OCI-LY1 (cell line): ENCODE measurements at regions not wholly inside any gene's neighbourhood (a gene's known extent, or its start where the extent isn't known, plus 50 kb on each side); places are given as distances from the start of the nearest gene placed in this dataset.

Experiments used
- H2AFZ ChIP-seq: fragments of 200-600 bp; sonication (generic), shearing (Covaris generic); 2 replicates; pipeline ENCODE4 v1.6.0; 2014; ENCODE audit warnings: antibody characterized with exemption, mild to moderate bottlenecking, low read length
- H3F3A ChIP-seq: fragments of 200-600 bp; sonication (generic), shearing (Covaris generic); 2 replicates; pipeline ENCODE4 v1.6.0; 2014; ENCODE audit warnings: mild to moderate bottlenecking, antibody characterized with exemption, low read length, moderate library complexity; ENCODE audit not compliant: insufficient read depth
- H3K27ac ChIP-seq: fragments of 200-600 bp; sonication (generic); 2 replicates; pipeline ENCODE4 v1.5.1; 2014; ENCODE audit warnings: low read length, mixed run types, mild to moderate bottlenecking, low read depth; ENCODE audit not compliant: poor library complexity, severe bottlenecking
- H3K27me3 ChIP-seq: fragments of 200-600 bp; sonication (generic); 2 replicates; pipeline ENCODE4 v1.6.0; 2014; ENCODE audit warnings: antibody characterized with exemption, mild to moderate bottlenecking, low read length, moderate library complexity; ENCODE audit not compliant: insufficient read depth
- H3K36me3 ChIP-seq: fragments of 200-600 bp; sonication (generic); 2 replicates; pipeline ENCODE4 v1.6.1; 2014; ENCODE audit warnings: mild to moderate bottlenecking, antibody characterized with exemption, low read length, moderate library complexity, mixed read lengths; ENCODE audit not compliant: insufficient read depth
- H3K4me1 ChIP-seq: fragments of 200-600 bp; sonication (generic); 2 replicates; pipeline ENCODE4 v1.5.1; 2014; ENCODE audit warnings: mild to moderate bottlenecking, low read length, moderate library complexity; ENCODE audit not compliant: insufficient read depth, severe bottlenecking
- H3K4me2 ChIP-seq: fragments of 200-600 bp; sonication (generic), shearing (Covaris generic); 2 replicates; pipeline ENCODE4 v1.6.1; 2014; ENCODE audit warnings: low read length
- H3K4me3 ChIP-seq: fragments of 200-600 bp; sonication (generic); 2 replicates; pipeline ENCODE4 v1.5.1; 2014; ENCODE audit warnings: low read length, low read depth, mild to moderate bottlenecking, mixed read lengths; ENCODE audit not compliant: poor library complexity, severe bottlenecking
- H3K79me2 ChIP-seq: fragments of 200-600 bp; shearing (Covaris generic); 2 replicates; pipeline ENCODE4 v1.6.1; 2016; ENCODE audit warnings: mixed run types, low read length, mixed read lengths; ENCODE audit not compliant: insufficient read depth
- H3K9ac ChIP-seq: fragments of 200-600 bp; sonication (generic), shearing (Covaris generic); 2 replicates; pipeline ENCODE4 v1.6.1; 2014; ENCODE audit warnings: mild to moderate bottlenecking, low read length, mixed read lengths
- H3K9me2 ChIP-seq: fragments of 200-600 bp; sonication (generic), shearing (Covaris generic); 2 replicates; pipeline ENCODE4 v1.6.1; 2014; ENCODE audit warnings: low read depth, mild to moderate bottlenecking, low read length, mixed read lengths
- H3K9me3 ChIP-seq: fragments of 200-600 bp; shearing (Covaris generic); 2 replicates; pipeline ENCODE4 v1.6.1; 2014; ENCODE audit warnings: low read length, mixed read lengths
- H4K20me1 ChIP-seq: fragments of 200-600 bp; sonication (generic), shearing (Covaris generic); 2 replicates; pipeline ENCODE4 v1.6.0; 2016; ENCODE audit warnings: mild to moderate bottlenecking, low read length; ENCODE audit not compliant: insufficient read depth
- EZH2 ChIP-seq: fragments of 200-600 bp; sonication (generic), shearing (Covaris generic); IDR thresholded peaks from 2 replicates; pipeline ENCODE4 v1.8.0; 2017; ENCODE audit warnings: borderline replicate concordance, mixed run types, mild to moderate bottlenecking, antibody characterized with exemption, low read length, moderate library complexity, mixed read lengths
- TF ChIP-seq, protein P1 (sequence below): fragments of 200-600 bp; sonication (generic), shearing (Covaris generic); IDR thresholded peaks from 2 replicates; pipeline ENCODE4 v1.5.1; 2017; ENCODE audit warnings: mild to moderate bottlenecking, antibody characterized with exemption, low read length, moderate library complexity, mixed read lengths

DNA sequence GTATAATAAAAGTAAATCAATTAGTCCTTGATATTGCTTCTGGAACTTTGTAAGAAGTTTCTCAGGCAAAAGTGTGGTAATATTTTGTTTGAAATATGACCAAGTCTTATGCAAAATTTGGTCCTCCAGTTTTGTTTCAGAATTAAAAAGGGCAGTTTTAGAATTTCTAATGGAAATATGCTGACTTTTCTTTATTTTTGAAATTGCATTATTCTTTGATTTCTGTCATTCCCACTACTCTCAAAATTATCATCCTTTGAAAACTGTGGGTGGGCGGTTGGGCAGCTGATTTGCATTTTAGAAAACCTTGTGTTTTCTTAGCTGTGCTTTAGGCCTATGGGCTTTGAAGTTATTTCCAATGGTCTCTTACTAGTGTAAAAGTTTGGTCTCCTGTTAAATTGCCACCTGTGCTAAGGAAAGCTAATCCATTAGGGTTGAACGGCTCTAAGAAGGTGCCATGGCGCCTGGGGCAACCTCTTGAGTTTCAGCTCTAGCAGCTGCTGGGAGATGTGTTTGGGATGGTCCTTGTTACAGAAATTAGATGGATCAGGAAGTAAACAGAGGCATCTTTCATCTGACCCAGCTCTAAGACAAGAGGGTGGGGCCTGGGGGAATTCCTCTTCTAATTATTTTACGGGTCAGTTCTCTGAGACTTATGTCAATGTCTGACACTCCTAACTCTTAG, 880.8 kb upstream of the SLC35B3 start:
- no peak overlapping the region for H3K4me3 ChIP-seq
- no peak overlapping the region for H2AFZ ChIP-seq
- H3K9me3 ChIP-seq: no peaks in the 10 kb centered on the region
- no peak overlapping the region for H3K9ac ChIP-seq
- H3K27ac ChIP-seq: no peak overlapping the region
- no peak for TF ChIP-seq EZH2
- TF ChIP-seq, protein P1, sequence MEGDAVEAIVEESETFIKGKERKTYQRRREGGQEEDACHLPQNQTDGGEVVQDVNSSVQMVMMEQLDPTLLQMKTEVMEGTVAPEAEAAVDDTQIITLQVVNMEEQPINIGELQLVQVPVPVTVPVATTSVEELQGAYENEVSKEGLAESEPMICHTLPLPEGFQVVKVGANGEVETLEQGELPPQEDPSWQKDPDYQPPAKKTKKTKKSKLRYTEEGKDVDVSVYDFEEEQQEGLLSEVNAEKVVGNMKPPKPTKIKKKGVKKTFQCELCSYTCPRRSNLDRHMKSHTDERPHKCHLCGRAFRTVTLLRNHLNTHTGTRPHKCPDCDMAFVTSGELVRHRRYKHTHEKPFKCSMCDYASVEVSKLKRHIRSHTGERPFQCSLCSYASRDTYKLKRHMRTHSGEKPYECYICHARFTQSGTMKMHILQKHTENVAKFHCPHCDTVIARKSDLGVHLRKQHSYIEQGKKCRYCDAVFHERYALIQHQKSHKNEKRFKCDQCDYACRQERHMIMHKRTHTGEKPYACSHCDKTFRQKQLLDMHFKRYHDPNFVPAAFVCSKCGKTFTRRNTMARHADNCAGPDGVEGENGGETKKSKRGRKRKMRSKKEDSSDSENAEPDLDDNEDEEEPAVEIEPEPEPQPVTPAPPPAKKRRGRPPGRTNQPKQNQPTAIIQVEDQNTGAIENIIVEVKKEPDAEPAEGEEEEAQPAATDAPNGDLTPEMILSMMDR: no peak
- no peaks in the 10 kb centered on the region for H3K27me3 ChIP-seq
- no peaks in the 10 kb centered on the region for H3K36me3 ChIP-seq
- no peak overlapping the region for H3K4me2 ChIP-seq
- H3K79me2 ChIP-seq: no peaks in the 10 kb centered on the region
- H3K4me1 ChIP-seq: no peaks in the 10 kb centered on the region
- H3K9me2 ChIP-seq: no peaks in the 10 kb centered on the region
- H4K20me1 ChIP-seq: no peaks in the 10 kb centered on the region
- H3F3A ChIP-seq: no peaks in the 10 kb centered on the region

DNA sequence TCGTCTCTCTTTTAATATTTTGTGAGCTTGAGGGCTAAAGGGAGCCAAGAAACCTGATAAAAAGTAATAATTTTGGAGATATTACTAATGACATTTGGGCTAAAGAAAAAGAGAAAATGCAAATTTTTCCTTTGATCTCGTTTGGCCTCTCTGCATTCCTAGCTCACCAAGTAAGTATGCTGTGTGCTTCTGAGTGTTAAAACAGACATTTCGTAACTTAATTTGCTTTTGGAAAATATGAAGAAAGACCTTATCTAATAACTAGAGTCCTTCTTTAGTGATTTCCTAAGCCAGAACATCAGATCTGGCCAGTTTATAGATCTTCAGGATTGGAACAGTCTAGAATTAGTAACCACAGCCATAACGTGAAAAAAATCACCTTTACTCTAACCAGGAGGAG, 872.9 kb upstream of the SLC35B3 start:
- H4K20me1 ChIP-seq: no peaks in the 10 kb centered on the region
- H3K79me2 ChIP-seq: no peaks in the 10 kb centered on the region
- H3K4me1 ChIP-seq: no peaks in the 10 kb centered on the region
- no peak overlapping the region for H3K4me2 ChIP-seq
- TF ChIP-seq, protein P1: no peak
- TF ChIP-seq EZH2: no peak
- no peak overlapping the region for H3K4me3 ChIP-seq
- no peaks in the 10 kb centered on the region for H3F3A ChIP-seq
- H3K27ac ChIP-seq: no peak overlapping the region
- no peak overlapping the region for H3K9ac ChIP-seq
- no peaks in the 10 kb centered on the region for H3K9me2 ChIP-seq
- H2AFZ ChIP-seq: no peak overlapping the region
- no peaks in the 10 kb centered on the region for H3K27me3 ChIP-seq
- H3K9me3 ChIP-seq: no peaks in the 10 kb centered on the region
- no peaks in the 10 kb centered on the region for H3K36me3 ChIP-seq

DNA sequence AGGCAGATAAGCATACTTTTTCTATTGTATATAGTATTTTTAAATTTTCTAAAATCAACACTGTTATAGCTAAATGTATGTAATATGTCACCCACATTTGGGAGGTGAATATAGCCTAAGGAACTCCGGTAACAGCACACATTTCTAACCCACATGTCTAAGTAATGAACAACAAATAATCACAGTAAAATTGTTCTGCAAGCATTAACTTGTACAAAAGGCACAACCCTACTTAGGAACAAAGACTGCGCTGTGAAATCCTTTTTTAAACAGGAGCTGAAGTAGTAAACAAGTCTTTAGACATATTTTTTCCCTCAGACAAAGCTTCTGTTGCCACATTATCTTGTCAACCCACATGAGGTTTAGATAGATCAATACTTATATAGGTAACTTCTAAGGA, 872.4 kb upstream of the SLC35B3 start:
- Histone ChIP-seq H3K79me2 (no peaks in the 10 kb centered on the region), H3K9ac (no peak overlapping the region), H3K4me3 (no peak overlapping the region), H3K36me3 (no peaks in the 10 kb centered on the region), H3K27ac (no peak overlapping the region), H3K27me3 (no peaks in the 10 kb centered on the region), H3K4me2 (no peak overlapping the region), H2AFZ (no peak overlapping the region), H3K4me1 (no peaks in the 10 kb centered on the region), H4K20me1 (no peaks in the 10 kb centered on the region), H3F3A (no peaks in the 10 kb centered on the region), H3K9me2 (no peaks in the 10 kb centered on the region), H3K9me3 (no peaks in the 10 kb centered on the region)
- TF ChIP-seq, protein P1: no peak
- no peak for TF ChIP-seq EZH2
